Thyroid gland (tissue), 4 donors: ENCODE measurements at regions not wholly inside any gene's neighbourhood (a gene's known extent, or its start where the extent isn't known, plus 50 kb on each side); places are given as distances from the start of the nearest gene placed in this dataset.

Source experiments
- DNase-seq, 2 donors: peaks; one replicate each; pipeline ENCODE4 v3.0.0-alpha.2; 2019
- H3K27ac ChIP-seq, 3 donors: fragments of 200-600 bp; sonication (generic); 1 replicate in 2 of 3; 2 replicates in 1 of 3; pipeline ENCODE4 v1.5.1; 2016 to 2019; ENCODE audit warnings: mild to moderate bottlenecking in 1 of 3, moderate library complexity in 1 of 3
- H3K27me3 ChIP-seq: fragments of 200-600 bp; sonication (generic); one replicate; pipeline ENCODE4 v1.5.1; 2019
- H3K36me3 ChIP-seq, 2 donors: fragments of 200-600 bp; sonication (generic); one replicate each; pipeline ENCODE4 v1.5.1; 2016 to 2019
- H3K4me1 ChIP-seq, 2 donors: fragments of 200-600 bp; sonication (generic); one replicate each; pipeline ENCODE4 v1.5.1; 2017 to 2019
- H3K4me3 ChIP-seq, 3 donors: fragments of 200-600 bp; sonication (generic); replicated peaks in 1 of 3; 1 replicate in 2 of 3; 2 replicates in 1 of 3; pipeline ENCODE4 v1.5.1; 2016; ENCODE audit warnings: mild to moderate bottlenecking in 1 of 3
- H3K9me3 ChIP-seq: fragments of 200-600 bp; sonication (generic); one replicate; pipeline ENCODE4 v1.5.1; 2017
- CTCF ChIP-seq, 6 experiments: fragments of 200-600 bp in 3 of 6; fragments of 450-650 bp in 3 of 6; sonication (generic) in 3 of 6; IDR thresholded peaks; one replicate each; pipeline ENCODE4 v1.5.1; 2016 to 2019; ENCODE audit warnings: antibody characterized with exemption in 6 of 6, mild to moderate bottlenecking in 2 of 6, inconsistent platforms in 1 of 6, moderate library complexity in 1 of 6
- POLR2A ChIP-seq, 2 donors: fragments of 450-650 bp; IDR thresholded peaks; one replicate each; pipeline ENCODE4 v1.6.1; 2017; ENCODE audit warnings: antibody characterized with exemption in 2 of 2, mild to moderate bottlenecking in 2 of 2, moderate library complexity in 1 of 2
- WGBS, 2 donors: methylation state at CpG; one replicate each; pipeline ENCODE4 v1.1.5; 2017; 5-methylcytosine and 5-hydroxymethylcytosine counted together
- intact Hi-C: fragments of 100-400 bp; cut with DNase I; formaldehyde crosslinking; loops from one replicate; pipeline ENCODE4 v1.15.1; 2023

- H3K27ac ChIP-seq = no peak overlapping the region
- no peak for DNase-seq
- no peak for TF ChIP-seq CTCF (IDR thresholded peaks at IDR 0.05)
- no peak for TF ChIP-seq POLR2A (IDR thresholded peaks at IDR 0.05)
- no peaks in the 10 kb centered on the region for H3K36me3 ChIP-seq
- H3K4me1 ChIP-seq = no peaks in the 10 kb centered on the region
- no peaks in the 10 kb centered on the region for H3K9me3 ChIP-seq
- H3K4me3 ChIP-seq = no peak overlapping the region
- H3K27me3 ChIP-seq = no peaks in the 10 kb centered on the region
- intact Hi-C loops = no loop called here
Observed at GRCh38 chr10:94065787-94066186, 72.1 kb downstream of the PLCE1 start.

- intact Hi-C loops = no loop called here
- Histone ChIP-seq H3K9me3 (no peaks in the 10 kb centered on the region), H3K36me3 (no peaks in the 10 kb centered on the region), H3K4me1 (no peaks in the 10 kb centered on the region), H3K27ac (no peak overlapping the region), H3K27me3 (no peaks in the 10 kb centered on the region), H3K4me3 (no peak overlapping the region)
- DNase-seq = peak in 1 of 2 donors; percentile 32
- 40 to 47% methylated on average over 6 of the region's 6 CpGs for WGBS, 2 donors
- TF ChIP-seq CTCF (IDR thresholded peaks at IDR 0.05) (no peak), POLR2A (IDR thresholded peaks at IDR 0.05) (no peak)
Observed at GRCh38 chr10:94066411-94066810, 72.7 kb downstream of the PLCE1 start.

- WGBS, 2 donors = 64 to 68% methylated on average over 2 of the region's 2 CpGs
- H3K27ac ChIP-seq = no peak overlapping the region
Observed at GRCh38 chr10:94069884-94070283, 76.2 kb downstream of the PLCE1 start.

GRCh38 chr10:94074462-94074861 lies 80.7 kb downstream of the PLCE1 start:
- intact Hi-C loops = loop anchor here (10.0 kb wide), 1 partner anchor 240 kb away; no protein-coding TSS in a partner anchor
- 98% methylated on average over 1 of the region's 1 CpG for WGBS, 2 donors
- Histone ChIP-seq H3K4me3 (no peak overlapping the region), H3K4me1 (peaks cover 7 to 17% of the 10 kb centered on the region in 2 donors), H3K9me3 (no peaks in the 10 kb centered on the region), H3K36me3 (no peaks in the 10 kb centered on the region), H3K27ac (no peak overlapping the region), H3K27me3 (no peaks in the 10 kb centered on the region)
- no peak for TF ChIP-seq POLR2A (IDR thresholded peaks at IDR 0.05)
- no peak for TF ChIP-seq CTCF (IDR thresholded peaks at IDR 0.05)
- DNase-seq = no peak

More at GRCh38 chr10:94069884-94070283, 76.2 kb downstream of the PLCE1 start:
- H3K4me1 ChIP-seq = no peaks in the 10 kb centered on the region
- H3K9me3 ChIP-seq = no peaks in the 10 kb centered on the region
- no peaks in the 10 kb centered on the region for H3K36me3 ChIP-seq
- no peaks in the 10 kb centered on the region for H3K27me3 ChIP-seq
- no peak for TF ChIP-seq CTCF (IDR thresholded peaks at IDR 0.05)
- no peak for TF ChIP-seq POLR2A (IDR thresholded peaks at IDR 0.05)
- DNase-seq = no peak
- no peak overlapping the region for H3K4me3 ChIP-seq
- intact Hi-C loops = loop anchor here (10.0 kb wide), 1 partner anchor 245 kb away; no protein-coding TSS in a partner anchor

- intact Hi-C loops = loop anchor here (10.0 kb wide), 1 partner anchor 239 kb away; no protein-coding TSS in a partner anchor
- H3K9me3 ChIP-seq = no peaks in the 10 kb centered on the region
- no peaks in the 10 kb centered on the region for H3K27me3 ChIP-seq
- H3K27ac ChIP-seq = peak overlapping the region in 1 of 3 donors; percentile 35
- TF ChIP-seq CTCF (IDR thresholded peaks at IDR 0.05) (no peak), POLR2A (IDR thresholded peaks at IDR 0.05) (no peak)
- H3K4me3 ChIP-seq = no peak overlapping the region
- DNase-seq = no peak
- no peaks in the 10 kb centered on the region for H3K36me3 ChIP-seq
- peaks cover 7 to 17% of the 10 kb centered on the region in 2 donors for H3K4me1 ChIP-seq
- 84 to 89% methylated on average over 2 of the region's 2 CpGs for WGBS, 2 donors
Observed at GRCh38 chr10:94075506-94075905, 81.8 kb downstream of the PLCE1 start.
